Left renal pelvis (tissue), 4 donors: ENCODE measurements at regions not wholly inside any gene's neighbourhood (a gene's known extent, or its start where the extent isn't known, plus 50 kb on each side); places are given as distances from the start of the nearest gene placed in this dataset.

Experiments
- DNase-seq, 4 donors: peaks; one replicate each; pipeline ENCODE4 v3.0.0-alpha.2; 2013; ENCODE audit warnings: low read depth in 4 of 4, low spot score in 3 of 4

DNA sequence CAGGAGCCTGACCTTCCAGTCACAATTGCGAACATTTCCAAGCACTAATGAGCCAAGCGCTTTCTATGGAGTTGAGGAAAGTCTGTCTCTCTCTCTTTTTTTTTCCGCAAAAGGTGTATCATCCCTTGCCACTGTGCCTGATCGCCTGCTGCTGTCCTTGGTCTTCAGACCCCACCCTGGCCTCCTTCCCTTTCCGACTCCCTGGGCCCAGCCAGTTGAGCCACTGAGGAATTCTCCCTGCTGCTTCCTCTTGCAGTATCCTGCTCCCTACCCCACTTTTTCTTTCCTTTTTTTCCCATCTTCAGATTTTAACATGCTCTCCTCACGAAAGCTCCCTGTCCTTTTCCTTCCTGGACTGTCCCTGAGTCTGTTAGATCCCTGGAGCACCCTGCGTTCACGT is 396.5 kb upstream of the C2CD4B start:
- DNase-seq = no peak

DNA sequence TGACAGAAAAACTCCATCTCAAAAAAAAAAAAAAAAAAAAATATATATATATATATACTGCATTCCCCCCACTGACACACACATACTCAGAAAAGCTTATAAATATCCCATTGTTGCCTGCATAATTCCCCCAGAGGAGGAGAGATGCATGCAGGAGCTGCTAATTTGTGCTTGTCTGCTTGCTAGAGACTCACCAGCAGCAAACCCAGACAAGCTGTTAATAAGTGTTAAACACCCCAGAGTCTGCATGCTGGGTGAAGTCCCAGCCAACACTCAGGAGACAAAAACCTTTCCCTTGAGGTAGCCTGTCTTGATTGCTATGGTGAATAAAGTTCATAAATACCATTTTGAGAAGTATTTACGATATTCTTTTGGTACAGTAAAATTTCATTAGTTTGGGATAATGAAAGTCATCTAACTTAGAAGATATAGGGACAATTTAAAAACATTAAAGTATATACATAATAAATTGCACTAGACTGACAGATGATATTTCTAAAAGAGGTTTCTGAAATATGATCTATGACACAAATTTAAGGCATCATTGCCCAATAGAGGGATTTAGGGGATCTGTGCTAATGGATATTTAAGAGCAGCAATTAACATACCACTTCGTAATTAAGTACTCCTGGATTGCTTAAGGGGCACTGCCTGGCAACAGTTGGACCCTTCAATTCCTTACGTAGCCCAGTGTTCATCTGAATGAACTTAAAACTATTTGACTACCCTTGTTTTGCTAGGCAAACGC is 400.0 kb upstream of the C2CD4B start:
- DNase-seq = no peak

DNA sequence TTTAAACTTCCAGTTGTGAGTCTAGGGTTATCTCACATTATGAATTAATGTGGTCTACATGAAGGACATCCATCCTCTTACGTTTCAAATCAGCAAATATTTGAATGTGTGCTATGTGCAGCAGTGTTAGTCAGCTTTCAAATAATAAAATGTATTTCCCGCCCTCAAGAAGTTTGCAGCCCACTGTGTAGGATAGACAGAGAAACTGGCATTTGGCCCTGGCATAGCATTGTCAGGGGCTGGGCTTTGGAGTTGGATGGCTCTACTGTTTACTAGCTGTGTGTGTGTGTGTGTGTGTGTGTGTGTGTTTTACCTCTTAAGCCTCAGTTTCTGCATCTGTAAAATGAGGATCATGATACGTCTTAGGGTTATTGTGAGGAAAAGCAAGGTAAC is 400.5 kb upstream of the C2CD4B start:
- no peak for DNase-seq

DNA sequence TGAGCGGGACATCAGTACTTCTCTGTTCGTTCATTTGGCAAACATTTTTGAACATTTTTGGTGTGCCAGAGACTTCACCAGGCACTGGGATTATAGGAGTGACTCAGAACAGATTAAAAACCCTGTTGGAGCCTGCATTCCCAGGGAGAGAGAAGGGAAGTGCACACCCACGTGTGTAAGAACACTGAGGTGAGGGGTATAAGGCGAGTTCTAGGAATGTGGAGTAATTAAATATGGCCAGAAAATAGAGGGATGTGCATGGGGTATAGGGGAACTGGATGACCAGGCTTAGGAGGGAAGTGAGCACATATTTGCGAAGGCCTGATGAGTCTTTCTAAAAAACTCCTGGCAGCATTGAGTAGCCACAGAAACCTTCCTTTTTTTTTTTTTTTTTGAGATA is 401.2 kb upstream of the C2CD4B start:
- DNase-seq = no peak

DNA sequence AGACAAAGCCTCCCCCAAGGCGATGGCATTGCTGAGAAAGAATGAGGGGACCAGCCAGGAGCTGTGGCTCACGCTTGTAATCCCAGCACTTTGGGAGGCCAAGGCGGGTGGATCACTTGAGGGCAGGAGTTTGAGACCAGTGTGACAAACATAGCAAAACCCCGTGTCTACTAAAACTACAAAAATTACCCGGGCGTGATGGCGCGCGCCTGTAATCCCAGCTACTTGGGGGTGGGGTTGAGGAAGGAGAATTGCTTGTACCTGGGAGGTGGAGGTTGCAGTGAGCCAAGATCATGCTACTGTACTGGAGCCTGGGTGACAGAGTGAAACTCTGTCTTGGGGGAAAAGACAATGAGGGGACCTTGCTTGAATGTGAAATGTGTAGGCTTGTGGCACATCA is 402.4 kb upstream of the C2CD4B start:
- no peak for DNase-seq

DNA sequence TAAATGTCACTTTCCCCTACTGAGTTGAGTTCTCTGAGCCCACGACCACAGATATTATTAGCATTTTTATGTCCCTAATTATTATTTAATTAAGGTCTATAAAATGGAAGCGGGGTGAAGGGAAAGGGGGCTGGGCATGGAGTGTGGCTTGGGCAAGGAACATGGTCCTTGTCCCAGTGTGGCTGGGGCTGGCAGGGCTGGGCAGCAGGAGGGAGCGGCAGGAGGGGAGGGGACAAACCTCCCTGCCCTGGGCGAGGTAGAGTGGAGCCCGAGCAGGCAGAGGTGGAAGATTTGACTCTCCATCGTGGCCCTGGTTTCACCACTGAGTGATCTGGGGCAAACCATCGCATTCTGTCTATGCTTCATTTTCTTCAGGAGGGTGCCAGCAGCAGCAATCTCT is 402.9 kb upstream of the C2CD4B start:
- no peak for DNase-seq

DNA sequence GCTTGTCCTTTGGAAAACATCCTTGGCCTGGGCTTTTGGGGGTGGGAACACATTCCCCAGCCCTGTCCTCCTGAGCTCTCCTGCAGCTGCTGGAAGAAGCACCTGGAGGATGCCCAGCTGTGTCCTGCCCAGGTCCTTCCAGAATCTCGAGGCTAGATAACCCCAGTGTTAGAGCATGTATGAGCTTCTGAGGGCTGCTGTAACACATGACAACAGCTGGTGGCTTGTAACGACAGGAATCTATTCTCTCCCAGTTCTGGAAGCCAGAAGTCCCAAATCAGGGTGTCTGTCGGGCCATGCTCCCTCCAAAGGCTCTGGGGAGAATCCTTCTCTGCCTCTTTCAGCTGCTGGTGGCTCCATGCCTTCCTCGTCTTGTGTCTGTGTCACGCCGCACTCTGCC is 403.6 kb upstream of the C2CD4B start:
- no peak for DNase-seq

DNA sequence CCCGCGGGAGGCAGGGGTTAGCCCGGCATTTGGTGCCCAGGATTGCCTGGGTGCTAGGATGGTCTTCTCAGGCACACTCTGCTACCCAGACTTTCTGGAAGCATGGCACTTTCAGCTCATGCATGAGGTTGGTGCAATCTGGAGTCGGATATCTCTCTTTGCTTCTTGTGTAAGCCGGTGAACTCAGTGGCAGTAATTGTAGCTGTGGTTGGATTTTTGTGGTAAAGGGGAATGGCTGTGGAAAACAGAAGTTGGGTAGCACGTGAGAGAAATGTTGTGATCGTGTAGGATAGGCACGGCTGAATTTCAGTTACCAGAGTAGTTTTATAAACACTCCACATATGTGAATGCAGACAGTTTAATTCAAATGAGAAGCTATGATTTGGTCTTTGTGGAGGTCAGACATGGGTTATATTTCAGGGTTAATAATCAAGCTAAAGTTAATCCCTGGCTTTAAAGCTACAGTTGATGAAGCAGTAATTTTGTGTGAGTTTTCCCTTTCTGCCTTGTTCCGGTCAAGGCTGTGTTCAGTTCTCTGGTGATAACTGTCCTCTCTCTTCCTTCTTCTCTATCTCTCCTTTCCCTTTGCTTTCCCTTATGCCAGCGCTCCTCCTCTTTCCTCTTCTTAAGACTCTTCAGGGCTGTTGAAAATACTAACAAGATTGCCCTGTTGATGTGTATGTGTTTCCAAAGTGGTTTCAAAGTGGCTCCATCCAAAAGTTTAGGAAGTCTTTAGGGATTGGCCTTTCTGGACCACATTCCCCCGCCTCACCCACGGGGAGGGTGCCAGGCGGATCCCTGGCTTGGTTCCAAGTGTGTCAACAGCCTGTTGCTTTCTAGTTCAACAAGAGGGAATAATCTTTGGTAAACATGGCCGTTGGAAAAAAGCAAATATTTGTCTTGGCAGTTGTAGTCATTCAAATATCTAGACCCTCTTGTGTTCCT is 404.6 kb upstream of the C2CD4B start:
- no peak for DNase-seq

DNA sequence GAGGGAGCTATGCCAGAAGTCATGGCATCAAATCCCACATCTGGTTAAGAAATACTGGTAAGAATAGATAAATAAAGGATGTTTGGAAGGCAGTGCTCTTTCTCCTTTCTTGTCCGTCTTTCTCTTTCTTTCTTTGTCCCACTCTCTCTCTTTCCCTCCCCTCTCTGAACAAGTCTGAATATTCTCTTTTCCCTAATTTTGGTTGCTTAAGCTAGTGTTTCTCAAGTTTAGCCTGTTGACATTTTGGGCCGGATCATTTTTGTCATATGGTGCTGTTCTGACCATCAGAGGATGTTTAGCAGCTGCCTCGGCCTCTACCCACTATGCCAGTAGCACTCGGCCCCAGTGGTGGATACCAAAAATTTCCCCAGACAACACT is 405.3 kb upstream of the C2CD4B start:
- DNase-seq = no peak

DNA sequence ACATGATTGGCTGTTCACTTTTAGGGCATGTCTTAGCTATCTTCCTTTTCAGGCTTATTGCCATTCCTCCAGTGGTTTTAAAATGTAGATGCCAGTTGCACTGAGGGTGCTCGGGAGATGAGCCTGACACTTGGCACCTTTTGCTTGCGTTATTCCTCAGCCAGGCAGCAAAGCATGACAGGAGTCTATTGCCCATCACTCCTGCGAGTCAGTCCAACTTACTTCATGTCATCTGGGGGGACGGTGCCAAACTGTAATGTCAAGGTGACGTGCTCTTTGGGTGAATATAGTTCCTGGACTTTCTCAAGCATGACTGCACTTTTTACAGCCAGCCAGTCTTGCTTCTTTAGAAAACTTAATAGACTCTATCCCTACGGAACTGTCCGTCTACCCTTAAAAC is 406.0 kb upstream of the C2CD4B start:
- DNase-seq = no peak

DNA sequence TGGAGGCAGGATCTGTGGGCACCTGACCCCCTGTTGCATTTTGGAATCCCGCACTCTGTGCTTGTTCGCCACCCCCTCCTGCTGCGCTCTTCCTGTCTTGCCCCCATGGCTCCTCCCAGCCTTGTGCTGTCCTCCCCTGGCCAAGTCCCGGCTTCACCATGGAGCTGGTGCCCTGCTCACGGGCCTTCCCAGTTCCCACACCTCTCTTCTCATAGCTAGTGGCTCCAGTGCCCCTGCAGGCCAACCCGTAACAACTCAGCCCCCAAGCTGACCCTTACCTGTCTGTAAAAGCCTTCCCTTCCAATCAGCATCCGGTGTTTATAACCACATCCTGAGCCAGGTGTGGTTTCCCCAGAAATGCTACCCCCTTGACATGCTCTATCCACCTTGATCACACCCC is 407.7 kb upstream of the C2CD4B start:
- DNase-seq = no peak

DNA sequence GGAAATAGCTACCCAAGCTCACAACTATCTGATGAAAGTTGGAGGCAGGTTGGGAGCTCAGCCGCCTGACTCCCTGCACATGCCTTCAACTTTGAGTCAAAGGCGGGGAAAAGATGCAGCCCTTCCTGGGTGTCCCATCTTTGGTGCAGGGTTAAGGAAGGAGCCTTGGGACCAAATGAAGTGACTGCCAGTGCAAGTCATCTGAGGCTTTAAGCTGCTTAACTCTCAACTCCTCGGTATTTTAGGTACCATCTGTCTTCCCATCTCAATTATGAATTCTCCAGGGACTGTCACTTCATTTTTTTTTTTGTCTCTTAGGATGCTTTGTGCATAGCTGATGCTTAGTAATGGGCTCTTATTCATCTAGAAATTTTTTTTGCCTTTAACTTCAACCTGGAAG is 408.8 kb upstream of the C2CD4B start:
- no peak for DNase-seq

DNA sequence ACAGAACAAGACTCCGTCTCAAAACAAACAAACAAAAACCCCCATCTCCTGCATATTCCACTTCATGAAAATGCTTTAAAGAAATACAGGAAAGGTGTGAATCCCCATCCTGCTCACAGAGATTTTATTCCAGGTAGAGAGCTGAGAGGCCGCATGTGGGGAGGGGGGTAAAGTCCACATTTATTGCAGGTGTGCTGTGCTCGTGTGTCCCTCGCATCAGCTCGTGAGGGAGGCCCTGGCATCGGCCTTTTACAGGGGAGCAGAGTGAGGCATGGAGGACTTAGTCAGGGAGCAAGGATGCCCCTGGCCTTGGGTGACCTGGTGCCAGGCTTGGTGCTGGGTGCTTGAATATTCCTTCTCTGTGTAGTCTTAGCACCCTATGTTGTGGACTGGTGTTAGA is 413.5 kb upstream of the C2CD4B start:
- DNase-seq = no peak

DNA sequence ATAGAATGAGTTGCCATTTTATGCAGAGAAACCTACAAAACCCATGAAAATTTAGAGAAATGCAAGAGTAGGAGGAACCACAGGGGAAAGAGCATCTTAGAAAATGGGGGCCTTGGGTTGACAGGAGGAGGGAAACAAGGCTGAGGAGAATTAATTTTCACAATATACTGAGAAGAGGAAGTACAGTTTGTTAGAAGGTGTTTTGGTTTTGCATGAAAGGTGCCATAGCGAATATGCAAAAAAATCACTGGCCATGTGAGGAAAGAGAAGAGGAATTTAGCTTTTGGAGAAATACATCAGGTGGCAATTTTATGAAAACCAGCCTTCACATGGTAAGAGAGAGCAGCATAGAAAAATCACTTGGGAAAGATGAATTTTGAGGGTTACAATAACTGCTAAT is 413.9 kb upstream of the C2CD4B start:
- DNase-seq = no peak

DNA sequence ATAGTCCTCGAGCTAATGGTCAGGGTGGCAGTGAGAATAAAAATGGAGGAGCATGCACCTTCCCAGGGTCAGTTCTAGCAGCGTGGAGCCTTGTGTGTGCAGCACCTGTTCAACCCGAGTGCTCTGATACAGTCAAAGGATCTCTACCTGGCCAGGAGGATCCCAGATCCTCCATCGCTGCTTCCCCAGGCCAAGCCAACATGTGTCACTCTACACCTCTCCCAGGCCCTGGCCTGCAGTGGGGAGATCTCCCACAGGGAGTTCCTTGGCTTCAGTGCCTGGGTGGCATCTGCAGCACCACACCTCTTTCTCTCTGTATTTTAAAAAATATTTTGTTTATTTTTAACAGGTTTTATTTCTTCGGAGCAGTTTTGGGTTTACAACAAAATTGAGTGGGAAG is 414.8 kb upstream of the C2CD4B start:
- DNase-seq = no peak

DNA sequence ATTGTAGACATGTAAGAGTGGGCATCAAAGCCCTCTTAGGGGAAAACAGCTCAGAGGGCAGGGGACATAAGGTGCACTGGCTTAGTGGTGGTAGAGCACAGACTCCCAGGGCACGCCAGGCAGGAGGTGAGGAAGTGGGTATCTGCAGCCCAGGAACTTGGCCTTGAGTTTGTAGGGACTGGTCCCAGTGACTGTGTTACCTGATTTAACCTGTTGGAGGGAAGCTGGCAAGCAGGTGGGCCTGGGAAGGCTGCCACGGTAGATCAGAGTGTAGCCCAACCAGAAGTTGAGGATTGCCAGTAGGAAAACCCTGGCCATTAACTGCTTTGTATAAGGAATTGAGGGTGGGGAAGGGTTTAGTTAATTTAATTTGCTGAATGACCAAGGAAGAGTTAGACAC is 417.5 kb upstream of the C2CD4B start:
- no peak for DNase-seq

DNA sequence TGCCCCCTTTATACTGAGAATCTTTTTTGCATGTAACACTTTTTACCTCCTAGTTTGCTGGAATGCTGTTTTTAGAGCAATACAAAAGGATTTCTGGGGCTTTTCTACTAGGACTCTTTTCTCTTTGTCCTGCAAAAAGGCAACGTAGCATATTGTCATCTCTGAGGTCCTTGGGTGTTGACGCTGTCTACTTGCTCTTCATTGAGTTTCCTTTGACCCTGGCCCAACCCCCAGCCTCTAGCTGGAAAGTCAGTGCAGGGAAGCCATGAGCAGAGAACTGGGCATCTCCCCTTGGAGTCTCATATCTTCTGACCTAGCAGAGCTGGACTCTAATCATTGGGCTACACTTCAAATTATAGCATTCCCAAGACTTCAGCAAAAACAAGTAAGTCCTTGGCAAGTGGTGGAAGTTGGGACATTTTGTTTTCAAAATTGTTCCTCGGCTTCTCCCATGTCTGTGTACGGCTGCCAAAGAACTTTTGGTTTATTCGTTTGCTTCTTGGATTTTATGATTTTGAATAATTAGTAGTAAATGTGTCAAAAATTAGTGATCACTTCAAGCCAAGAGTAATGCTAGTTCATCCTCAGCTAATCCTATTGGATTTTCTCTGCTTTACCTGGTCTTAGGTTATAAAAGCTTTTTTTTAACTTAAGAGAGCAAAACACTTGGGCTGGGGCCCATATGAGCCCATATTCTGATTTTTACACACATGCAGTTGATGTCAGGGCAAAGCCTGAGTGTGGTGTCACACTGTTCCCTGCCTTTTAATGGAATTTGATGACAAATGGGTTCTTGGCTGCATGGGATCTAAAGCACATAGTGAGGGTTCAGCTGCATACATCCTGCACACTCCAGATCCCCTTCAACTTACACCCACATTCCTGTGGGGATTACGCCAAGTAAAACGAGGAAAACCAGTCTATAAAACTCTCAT is 419.5 kb upstream of the C2CD4B start:
- DNase-seq = no peak

DNA sequence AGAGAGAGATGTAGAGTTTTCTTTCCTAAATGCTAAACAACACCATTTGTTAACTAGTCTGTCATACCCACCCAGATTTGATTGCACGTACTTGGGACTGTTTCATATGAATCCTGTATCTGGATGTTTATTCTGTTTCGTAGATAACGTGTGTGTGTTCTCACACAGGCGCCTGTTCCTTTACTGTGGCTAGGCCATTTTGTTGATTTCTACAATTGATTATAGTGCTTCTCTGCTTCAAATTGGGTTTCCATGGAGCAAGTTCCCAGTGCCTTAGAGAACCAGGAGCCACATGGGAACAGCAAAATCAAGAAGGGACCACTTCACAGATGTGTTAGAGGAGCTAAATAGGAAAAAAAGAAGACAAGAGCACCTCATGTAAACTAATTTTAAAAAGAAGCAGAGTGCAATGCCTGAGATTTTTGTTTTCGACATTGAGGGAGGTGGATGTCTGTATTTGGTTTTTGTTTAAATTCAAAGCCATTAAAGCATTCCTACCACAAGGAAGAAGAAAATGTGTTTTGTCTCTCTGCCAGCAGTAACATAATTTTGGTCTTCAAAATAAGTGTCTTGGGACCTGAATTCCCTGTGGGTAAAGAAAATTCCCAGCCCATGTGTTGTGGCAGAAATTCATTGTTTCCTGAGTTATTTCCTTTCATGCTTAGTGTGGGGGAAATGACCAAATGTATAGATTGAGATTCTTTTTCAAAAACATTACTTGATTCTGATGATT is 424.0 kb upstream of the C2CD4B start:
- no peak for DNase-seq

DNA sequence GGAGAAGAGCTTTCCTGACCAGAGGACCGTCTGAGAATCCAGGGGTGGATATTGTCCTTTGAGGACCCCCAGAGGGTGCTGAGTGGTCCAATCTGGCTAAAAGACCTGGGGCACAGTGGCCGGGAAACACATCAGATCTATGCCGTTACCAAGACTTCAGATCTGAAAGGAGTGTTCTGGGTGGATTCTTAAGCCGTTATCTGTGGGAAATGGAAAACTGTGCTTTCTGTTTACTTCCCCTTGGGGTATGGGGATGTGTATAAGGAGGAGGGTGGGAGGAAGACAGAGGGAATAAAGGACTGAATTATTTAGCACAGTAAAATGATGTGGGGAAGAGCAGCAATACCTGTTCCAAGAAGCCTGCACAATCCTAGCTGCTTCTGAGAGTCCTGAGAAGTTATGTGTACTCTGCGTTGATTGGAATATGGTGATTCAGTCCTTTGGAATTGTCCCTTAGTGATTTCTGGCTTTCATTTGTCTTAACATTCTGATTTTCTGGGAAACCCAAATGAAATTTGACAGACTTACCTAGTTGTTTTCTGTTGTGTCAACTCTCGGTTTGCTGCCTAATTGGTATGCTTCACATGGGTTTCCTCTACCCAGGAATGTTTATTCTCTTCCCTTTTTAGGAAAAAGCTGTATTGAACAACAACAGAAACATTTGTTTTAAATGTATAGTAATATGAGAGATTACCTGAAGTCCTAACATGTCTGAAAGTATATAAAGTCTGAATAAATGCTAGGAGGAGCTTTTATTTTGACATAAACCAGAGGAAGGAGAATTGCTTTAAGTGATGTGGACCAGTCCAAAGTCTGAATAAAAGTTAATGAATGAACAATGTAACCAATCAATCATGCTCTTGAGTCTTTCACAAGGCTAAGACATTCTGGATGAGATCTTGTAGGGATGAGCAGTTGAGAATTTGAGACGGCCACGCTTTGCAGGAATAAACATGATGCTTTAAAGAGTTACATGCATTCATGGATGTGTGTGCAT is 427.1 kb upstream of the C2CD4B start:
- DNase-seq = no peak
